ENCODE measurements at regions not wholly inside any gene's neighbourhood (a gene's known extent, or its start where the extent isn't known, plus 50 kb on each side); places are given as distances from the start of the nearest gene placed in this dataset.
"Not testable (repeated sequence)": the region's sequence is repeated elsewhere in the genome, so short reads cannot be mapped to it uniquely, and the experiment has no call there.

DNA sequence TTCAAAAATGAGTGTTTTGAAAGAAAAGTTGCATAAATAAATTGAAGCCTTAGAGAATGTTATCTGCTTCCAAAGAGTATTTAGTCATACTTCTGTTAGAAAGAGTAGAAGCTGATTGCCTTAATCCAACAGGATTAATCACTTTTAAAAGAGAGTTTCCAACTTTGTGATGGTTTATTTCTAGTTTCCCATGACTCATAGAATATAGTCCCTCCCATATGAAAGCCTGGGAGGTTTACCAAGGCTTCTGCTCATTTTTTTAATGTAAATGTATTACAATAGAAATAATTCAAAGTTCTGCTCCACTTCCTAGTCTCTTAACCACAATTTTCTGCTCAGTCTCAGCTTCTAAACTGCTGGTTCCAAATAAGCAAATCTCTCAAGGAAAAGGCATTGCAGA lies 118.0 kb upstream of the IRAK1BP1 start:
- DNase-seq: no peak
- Mint-ChIP-seq H3K27ac (no peak overlapping the region), H3K9me3 (peaks cover 8 to 43% (median 13%) of the 10 kb centered on the region in 6 donors), H3K36me3 (no peaks in the 10 kb centered on the region), H3K4me3 (no peak overlapping the region), H3K4me1 (no peaks in the 10 kb centered on the region), H3K27me3 (ENCODE audit: low read depth in 3 of 3) (no peaks in the 10 kb centered on the region)

DNA sequence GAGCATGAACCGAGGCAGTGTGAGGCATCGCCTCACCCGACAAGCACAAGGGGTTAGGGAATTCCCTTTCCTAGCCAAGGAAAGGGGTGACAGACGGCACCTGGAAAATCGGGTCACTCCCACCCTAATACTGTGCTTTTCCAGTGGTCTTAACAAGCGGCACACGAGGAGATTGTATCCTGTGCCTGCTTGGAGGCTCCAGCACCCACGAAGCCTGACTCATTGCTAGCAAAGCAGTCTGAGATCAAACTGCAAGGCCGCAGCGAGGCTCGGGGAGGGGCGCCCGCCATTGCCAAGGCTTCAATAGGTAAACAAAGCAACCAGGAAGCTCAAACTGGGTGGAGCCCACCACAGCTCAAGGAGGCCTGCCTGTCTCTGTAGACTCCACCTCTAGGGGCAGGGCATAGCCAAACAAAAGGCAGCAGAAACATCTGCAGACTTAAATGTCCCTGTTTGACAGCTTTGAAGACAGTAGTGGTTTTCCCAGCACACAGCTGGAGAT lies 109.0 kb upstream of the IRAK1BP1 start:
- not testable (repeated sequence) for H3K27me3 Mint-ChIP-seq (ENCODE audit: low read depth in 3 of 3); DNase-seq; H3K4me3 Mint-ChIP-seq; H3K4me1 Mint-ChIP-seq; H3K36me3 Mint-ChIP-seq; H3K27ac Mint-ChIP-seq
- peaks cover 8 to 37% (median 21%) of the 10 kb centered on the region in 6 donors for H3K9me3 Mint-ChIP-seq

DNA sequence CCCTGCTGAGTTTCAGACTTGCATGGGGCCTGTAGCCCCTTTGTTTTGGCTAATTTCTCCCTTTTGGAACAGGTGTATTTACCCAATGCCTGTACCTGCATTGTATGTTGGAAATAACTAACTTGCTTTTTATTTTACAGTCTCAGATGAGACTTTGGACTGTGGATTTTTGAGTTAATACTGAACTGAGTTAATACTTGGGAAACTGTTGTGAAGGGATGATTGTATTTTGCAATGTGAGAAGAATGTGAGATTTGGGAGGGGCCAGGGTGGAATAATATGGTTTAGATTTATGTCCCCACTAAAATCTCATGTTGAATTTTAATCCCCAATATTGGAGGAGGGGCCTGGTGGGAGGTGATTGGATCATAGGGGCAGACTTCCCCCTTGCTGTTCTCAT lies 99.1 kb upstream of the IRAK1BP1 start:
- Mint-ChIP-seq H3K36me3 (no peaks in the 10 kb centered on the region), H3K27me3 (ENCODE audit: low read depth in 3 of 3) (peaks cover 0 to 4% (median 2%) of the 10 kb centered on the region in 3 donors), H3K4me3 (no peak overlapping the region), H3K27ac (no peak overlapping the region), H3K4me1 (no peaks in the 10 kb centered on the region), H3K9me3 (peaks cover 0 to 13% (median 2%) of the 10 kb centered on the region in 6 donors)
- no peak for DNase-seq

DNA sequence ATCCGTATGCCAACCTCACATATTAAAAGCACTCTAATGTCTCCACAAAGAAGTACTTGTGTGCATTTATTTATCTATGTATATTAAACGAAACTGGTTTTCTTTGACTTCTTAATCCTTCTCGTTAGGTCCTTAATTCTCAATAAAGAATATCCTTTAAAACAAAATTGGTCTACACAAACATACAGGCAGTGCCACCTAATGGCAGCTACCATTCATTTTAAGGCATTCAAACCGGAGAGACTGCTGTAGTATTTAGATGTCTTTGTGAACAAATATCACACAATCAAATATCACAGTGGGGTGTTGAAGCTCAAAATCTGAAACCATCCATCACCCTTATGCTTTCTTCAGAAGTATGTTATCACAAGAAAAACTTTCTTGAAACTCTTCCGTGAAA lies 96.6 kb upstream of the IRAK1BP1 start:
- no peaks in the 10 kb centered on the region for H3K4me1 Mint-ChIP-seq
- H3K4me3 Mint-ChIP-seq: no peak overlapping the region
- H3K27ac Mint-ChIP-seq: no peak overlapping the region
- peaks cover 0 to 8% (median 2%) of the 10 kb centered on the region in 6 donors for H3K9me3 Mint-ChIP-seq
- no peak for DNase-seq
- no peaks in the 10 kb centered on the region for H3K36me3 Mint-ChIP-seq
- peaks cover 0 to 3% (median 2%) of the 10 kb centered on the region in 3 donors for H3K27me3 Mint-ChIP-seq (ENCODE audit: low read depth in 3 of 3)

DNA sequence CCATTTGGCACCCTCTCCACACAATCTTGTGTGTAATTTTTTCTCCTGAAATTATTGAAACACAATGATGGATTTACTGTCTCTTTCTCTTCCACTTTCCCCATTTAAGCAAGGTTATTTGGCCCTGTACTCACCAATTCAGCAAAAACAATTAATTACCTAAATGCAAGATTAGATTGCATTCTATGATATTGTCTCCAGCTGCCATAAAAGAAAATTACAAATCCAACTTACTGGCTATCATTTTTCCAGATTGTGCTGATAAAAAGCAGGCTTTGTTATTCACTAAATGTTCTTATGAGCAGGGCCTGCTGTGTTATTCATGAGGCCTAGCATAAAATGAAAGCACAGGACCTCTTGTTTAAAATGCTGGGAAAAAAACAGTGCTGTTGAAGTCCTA lies 95.8 kb upstream of the IRAK1BP1 start:
- H3K9me3 Mint-ChIP-seq: peaks cover 0 to 6% (median 2%) of the 10 kb centered on the region in 6 donors
- H3K27ac Mint-ChIP-seq: no peak overlapping the region
- H3K4me3 Mint-ChIP-seq: no peak overlapping the region
- peaks cover 0 to 3% (median 2%) of the 10 kb centered on the region in 3 donors for H3K27me3 Mint-ChIP-seq (ENCODE audit: low read depth in 3 of 3)
- no peaks in the 10 kb centered on the region for H3K36me3 Mint-ChIP-seq
- no peaks in the 10 kb centered on the region for H3K4me1 Mint-ChIP-seq
- DNase-seq: no peak

DNA sequence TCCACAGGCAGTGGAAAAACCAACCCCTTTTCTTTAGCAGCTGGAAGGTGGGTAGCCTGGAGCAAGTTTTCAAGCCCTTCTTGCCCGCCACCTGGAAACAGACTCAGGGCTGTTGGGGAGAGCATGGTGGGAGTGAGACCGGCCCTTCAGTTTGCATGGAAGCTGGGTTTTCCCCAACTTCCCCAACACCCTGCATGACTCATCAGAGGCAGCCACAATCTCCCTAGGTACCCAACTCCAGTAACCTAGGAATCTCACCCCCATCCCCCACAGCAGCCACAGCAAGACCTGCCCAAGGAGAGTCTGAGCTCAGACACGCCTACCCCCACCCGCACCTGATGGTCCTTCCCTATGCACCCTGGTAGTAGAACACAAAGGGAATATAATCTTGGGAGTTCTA lies 86.3 kb upstream of the IRAK1BP1 start:
- peaks cover 0 to 4% (median 0%) of the 10 kb centered on the region in 3 donors for H3K36me3 Mint-ChIP-seq
- no peaks in the 10 kb centered on the region for H3K4me1 Mint-ChIP-seq
- no peak for DNase-seq
- H3K27ac Mint-ChIP-seq: no peak overlapping the region
- peaks cover 0 to 19% (median 8%) of the 10 kb centered on the region in 6 donors for H3K9me3 Mint-ChIP-seq
- H3K27me3 Mint-ChIP-seq (ENCODE audit: low read depth in 3 of 3): peaks cover 0 to 4% (median 2%) of the 10 kb centered on the region in 3 donors
- no peak overlapping the region for H3K4me3 Mint-ChIP-seq

DNA sequence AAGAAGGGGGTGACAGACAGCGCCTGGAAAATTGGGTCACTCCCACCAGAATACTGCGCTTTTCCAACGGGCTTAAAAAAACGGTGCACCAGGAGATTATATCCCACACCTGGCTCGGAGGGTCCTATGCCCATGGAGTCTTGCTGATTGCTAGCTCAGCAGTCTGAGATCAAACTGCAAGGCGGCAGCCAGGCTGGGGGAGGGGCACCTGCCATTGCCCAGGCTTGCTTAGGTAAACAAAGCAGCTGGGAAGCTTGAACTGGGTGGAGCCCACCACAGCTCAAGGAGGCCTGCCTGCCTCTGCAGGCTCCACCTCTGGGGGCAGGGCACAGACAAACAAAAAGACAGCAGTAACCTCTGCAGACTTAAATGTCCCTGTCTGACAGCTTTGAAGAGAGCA lies 84.0 kb upstream of the IRAK1BP1 start:
- not testable (repeated sequence) for DNase-seq; H3K4me1 Mint-ChIP-seq; H3K36me3 Mint-ChIP-seq; H3K4me3 Mint-ChIP-seq; H3K27me3 Mint-ChIP-seq (ENCODE audit: low read depth in 3 of 3); H3K27ac Mint-ChIP-seq
- peaks cover 2 to 24% (median 8%) of the 10 kb centered on the region in 6 donors for H3K9me3 Mint-ChIP-seq

DNA sequence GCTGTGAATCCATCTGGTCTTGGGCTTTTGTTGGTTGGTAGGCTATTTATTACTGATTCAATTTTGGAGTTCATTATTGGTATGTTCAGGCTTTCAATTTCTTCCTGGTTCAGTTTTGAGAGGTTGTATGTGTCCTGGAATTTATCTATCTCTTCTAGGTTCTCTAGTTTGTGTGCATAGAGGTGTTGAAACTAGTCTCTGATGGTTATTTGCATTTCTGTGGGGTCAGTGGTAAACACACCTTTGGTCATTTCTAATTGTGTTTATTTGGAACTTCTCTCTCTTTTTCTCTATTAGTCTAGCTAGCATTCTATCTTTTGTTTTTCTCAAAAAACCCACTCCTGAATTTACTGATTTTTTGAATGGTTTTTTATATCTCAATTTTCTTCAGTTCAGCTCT lies 70.1 kb upstream of the IRAK1BP1 start:
- no peak overlapping the region for H3K27ac Mint-ChIP-seq
- H3K4me1 Mint-ChIP-seq: no peaks in the 10 kb centered on the region
- no peak for DNase-seq
- H3K27me3 Mint-ChIP-seq (ENCODE audit: low read depth in 3 of 3): peaks cover 0 to 3% (median 0%) of the 10 kb centered on the region in 3 donors
- no peaks in the 10 kb centered on the region for H3K36me3 Mint-ChIP-seq
- no peak overlapping the region for H3K4me3 Mint-ChIP-seq
- H3K9me3 Mint-ChIP-seq: peaks cover 6 to 31% (median 16%) of the 10 kb centered on the region in 6 donors

DNA sequence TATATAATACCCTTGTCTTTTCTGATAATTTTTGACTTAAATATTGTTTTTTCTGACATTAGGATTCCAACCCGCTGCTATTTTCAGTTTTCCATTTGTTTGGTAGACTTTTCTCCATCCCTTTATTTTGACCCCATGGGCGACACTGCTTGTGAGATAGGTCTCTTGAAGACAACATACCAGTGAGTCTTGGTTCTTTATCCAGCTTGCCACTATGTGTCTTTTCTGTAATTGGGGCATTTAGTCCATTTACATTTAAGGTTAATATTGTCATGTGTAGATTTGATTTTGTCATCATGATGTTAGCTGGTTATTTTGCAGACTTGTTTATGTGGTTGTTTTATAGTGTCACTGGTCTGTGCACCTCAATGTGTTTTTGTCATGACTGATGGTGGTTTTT lies 67.7 kb upstream of the IRAK1BP1 start:
- no peaks in the 10 kb centered on the region for H3K4me1 Mint-ChIP-seq
- H3K27me3 Mint-ChIP-seq (ENCODE audit: low read depth in 3 of 3): peaks cover 0 to 3% (median 0%) of the 10 kb centered on the region in 3 donors
- H3K4me3 Mint-ChIP-seq: no peak overlapping the region
- H3K27ac Mint-ChIP-seq: no peak overlapping the region
- no peaks in the 10 kb centered on the region for H3K36me3 Mint-ChIP-seq
- H3K9me3 Mint-ChIP-seq: peaks cover 6 to 41% (median 15%) of the 10 kb centered on the region in 6 donors
- DNase-seq: no peak

DNA sequence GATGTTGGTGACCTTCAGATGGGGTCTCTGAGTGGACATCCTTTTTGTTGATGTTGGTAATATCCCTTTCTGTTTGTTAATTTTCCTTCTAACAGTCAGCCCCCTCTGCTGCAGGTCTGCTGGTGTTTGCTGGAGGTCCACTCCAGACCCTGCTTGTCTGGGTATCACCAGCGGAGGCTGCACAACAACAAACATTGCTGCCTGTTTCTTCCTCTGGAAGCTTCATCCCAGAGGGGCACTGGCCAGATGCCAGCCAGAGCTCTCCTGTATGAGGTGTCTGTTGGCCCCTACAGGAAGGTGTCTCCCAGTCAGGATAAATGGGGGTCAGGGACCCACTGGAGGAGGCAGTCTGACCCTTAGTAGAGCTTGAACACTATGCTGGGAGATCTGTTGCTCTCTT lies 60.6 kb upstream of the IRAK1BP1 start:
- H3K9me3 Mint-ChIP-seq: peaks cover 2 to 14% (median 9%) of the 10 kb centered on the region in 6 donors
- DNase-seq; H3K27ac Mint-ChIP-seq; H3K27me3 Mint-ChIP-seq (ENCODE audit: low read depth in 3 of 3); H3K36me3 Mint-ChIP-seq; H3K4me3 Mint-ChIP-seq; H3K4me1 Mint-ChIP-seq: not testable (repeated sequence)

DNA sequence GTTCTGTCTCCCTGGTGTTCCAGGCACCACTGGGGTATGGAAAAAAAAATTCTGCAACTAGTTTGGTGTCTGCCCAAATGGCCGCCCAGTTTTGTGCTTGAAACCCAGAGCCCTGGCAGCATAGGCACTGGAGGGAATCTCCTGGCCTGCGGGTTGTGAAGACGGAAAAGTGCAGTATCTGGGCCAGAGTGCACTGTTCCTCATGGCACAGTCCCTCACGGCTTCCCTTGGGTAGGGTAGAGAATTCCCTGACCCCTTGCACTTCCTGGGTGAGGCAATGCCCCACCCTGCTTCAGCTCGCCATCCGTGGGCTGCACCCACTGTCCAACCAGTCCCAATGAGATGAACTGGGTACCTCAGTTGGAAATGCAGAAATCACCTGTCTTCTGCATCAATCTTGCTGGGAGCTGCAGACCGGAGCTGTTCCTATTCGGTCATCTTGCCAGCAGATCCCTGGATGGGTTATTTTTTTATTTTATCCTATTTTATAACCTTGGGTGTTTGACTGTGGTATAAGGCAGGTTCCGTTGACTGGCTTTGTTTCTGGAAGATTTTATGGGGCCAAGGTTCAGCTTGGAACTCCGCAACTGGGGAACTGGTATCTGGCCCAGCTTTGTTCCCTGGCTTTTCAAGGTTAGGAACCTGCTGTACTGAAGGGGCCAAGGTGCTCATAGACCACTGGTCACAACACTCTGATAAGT lies 59.5 kb upstream of the IRAK1BP1 start:
- H3K4me3 Mint-ChIP-seq; H3K27ac Mint-ChIP-seq; H3K4me1 Mint-ChIP-seq; H3K36me3 Mint-ChIP-seq; DNase-seq; H3K27me3 Mint-ChIP-seq (ENCODE audit: low read depth in 3 of 3): not testable (repeated sequence)
- peaks cover 2 to 14% (median 8%) of the 10 kb centered on the region in 6 donors for H3K9me3 Mint-ChIP-seq

DNA sequence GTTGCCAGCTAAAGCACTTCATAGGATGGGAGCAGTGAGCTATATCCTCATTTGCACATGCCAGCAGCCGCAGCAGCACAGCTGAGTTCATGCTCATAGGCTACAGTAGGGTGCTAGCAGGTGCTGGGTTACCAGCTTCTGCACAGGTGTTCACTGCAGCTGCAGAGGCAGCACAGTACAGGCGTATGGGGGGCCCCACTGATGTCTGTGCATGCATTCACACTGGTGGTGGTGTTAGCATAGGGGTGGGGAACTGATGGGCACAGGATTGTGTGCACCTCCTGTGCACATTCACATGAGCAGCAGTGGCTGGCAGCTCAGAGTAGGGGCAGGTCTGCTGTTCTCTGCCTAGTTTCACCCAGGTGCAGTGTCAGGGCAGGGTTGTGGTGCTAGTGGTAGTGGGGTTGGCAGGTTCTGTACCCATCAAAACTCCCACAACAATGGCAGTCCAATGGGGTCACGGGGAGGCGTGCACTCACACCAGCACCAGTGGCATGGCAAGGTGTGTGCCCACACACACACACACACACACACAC lies 58.9 kb upstream of the IRAK1BP1 start:
- Mint-ChIP-seq H3K27ac (no peak overlapping the region), H3K36me3 (peaks cover 0 to 4% (median 0%) of the 10 kb centered on the region in 3 donors), H3K27me3 (ENCODE audit: low read depth in 3 of 3) (peaks cover 0 to 6% (median 0%) of the 10 kb centered on the region in 3 donors), H3K4me1 (no peaks in the 10 kb centered on the region), H3K9me3 (peaks cover 2 to 14% (median 6%) of the 10 kb centered on the region in 6 donors), H3K4me3 (no peak overlapping the region)
- no peak for DNase-seq

DNA sequence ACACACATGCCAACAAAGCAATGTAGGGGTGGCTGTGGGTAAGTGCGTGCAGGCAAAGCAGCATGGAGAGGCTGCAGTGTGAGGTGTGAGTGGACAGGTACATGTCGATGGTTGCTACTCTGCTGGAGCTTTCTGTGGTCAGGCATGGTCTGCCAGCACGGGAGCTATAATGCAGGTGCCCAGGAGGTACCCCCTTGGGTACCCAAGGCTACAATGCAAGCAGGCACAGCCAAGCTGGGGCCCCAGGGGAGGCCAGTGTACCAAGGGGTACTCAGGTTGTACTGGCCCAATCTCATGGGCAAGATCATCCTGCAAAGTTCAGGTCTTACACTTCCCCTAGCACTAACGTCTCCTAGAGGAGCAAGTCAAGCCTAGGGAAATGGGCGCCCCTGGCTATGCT lies 58.4 kb upstream of the IRAK1BP1 start:
- H3K36me3 Mint-ChIP-seq: peaks cover 0 to 4% (median 0%) of the 10 kb centered on the region in 3 donors
- DNase-seq: no peak
- no peak overlapping the region for H3K4me3 Mint-ChIP-seq
- H3K4me1 Mint-ChIP-seq: no peaks in the 10 kb centered on the region
- peaks cover 0 to 14% (median 6%) of the 10 kb centered on the region in 6 donors for H3K9me3 Mint-ChIP-seq
- peaks cover 0 to 6% (median 0%) of the 10 kb centered on the region in 3 donors for H3K27me3 Mint-ChIP-seq (ENCODE audit: low read depth in 3 of 3)
- H3K27ac Mint-ChIP-seq: no peak overlapping the region

DNA sequence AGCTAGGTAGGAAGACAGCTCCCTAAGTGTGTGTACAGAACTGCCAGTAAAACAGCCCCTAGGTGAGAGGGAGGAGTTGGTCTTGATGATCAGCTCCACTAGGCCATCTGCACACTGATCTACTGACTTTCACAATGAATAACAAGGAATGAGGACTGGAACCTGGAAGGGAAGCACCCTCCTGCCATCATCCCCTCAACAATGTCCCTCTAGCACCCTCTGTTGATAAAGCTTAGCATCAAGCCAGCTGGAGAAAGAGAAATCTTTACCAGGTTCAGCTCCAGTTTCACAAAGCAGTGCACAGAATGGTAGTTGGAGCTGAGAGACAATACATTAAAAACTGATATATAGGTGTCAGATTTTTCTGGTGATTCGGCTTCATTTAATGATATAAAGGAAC lies 57.2 kb upstream of the IRAK1BP1 start:
- no peak for DNase-seq
- H3K36me3 Mint-ChIP-seq: peaks cover 0 to 4% (median 0%) of the 10 kb centered on the region in 3 donors
- H3K4me3 Mint-ChIP-seq: no peak overlapping the region
- H3K9me3 Mint-ChIP-seq: peaks cover 0 to 14% (median 5%) of the 10 kb centered on the region in 6 donors
- peaks cover 0 to 7% (median 0%) of the 10 kb centered on the region in 3 donors for H3K27me3 Mint-ChIP-seq (ENCODE audit: low read depth in 3 of 3)
- no peak overlapping the region for H3K27ac Mint-ChIP-seq
- H3K4me1 Mint-ChIP-seq: no peaks in the 10 kb centered on the region

Data from immature natural killer cell (primary cell).